ENCODE measurements at regions not wholly inside any gene's neighbourhood (a gene's known extent, or its start where the extent isn't known, plus 50 kb on each side); places are given as distances from the start of the nearest gene placed in this dataset.

- DNase-seq = no peak
- no peak for ATAC-seq
- intact Hi-C loops (cut with DNase I, micrococcal nuclease) = no loop called here
These were observed 56.2 kb downstream of the TAF11L14 start for GRCh38 chr5:17690473-17690872.

GRCh38 chr5:17691762-17692161 is 57.5 kb downstream of the TAF11L14 start:
- intact Hi-C loops (cut with DNase I, micrococcal nuclease) = no loop called here
- ATAC-seq (no peak), DNase-seq (no peak)

GRCh38 chr5:17694371-17694770 is 60.1 kb downstream of the TAF11L14 start:
- ATAC-seq (no peak), DNase-seq (no peak)
- intact Hi-C loops (cut with DNase I, micrococcal nuclease) = no loop called here

- ATAC-seq = no peak
- intact Hi-C loops (cut with DNase I, micrococcal nuclease) = no loop called here
- DNase-seq = no peak
These were observed 60.7 kb downstream of the TAF11L14 start for GRCh38 chr5:17694914-17695313.

- intact Hi-C loops (cut with DNase I, micrococcal nuclease) = no loop called here
- DNase-seq (no peak), ATAC-seq (no peak)
These were observed 62.4 kb downstream of the TAF11L14 start for GRCh38 chr5:17696627-17697026.

- ATAC-seq (no peak), DNase-seq (no peak)
- intact Hi-C loops (cut with DNase I, micrococcal nuclease) = no loop called here
These were observed 63.4 kb downstream of the TAF11L14 start for GRCh38 chr5:17697671-17698070.

- intact Hi-C loops (cut with DNase I, micrococcal nuclease) = no loop called here
- DNase-seq = no peak
These were observed 74.9 kb downstream of the TAF11L14 start for GRCh38 chr5:17709011-17709710.

GRCh38 chr5:17713301-17713700 is 79.0 kb downstream of the TAF11L14 start:
- ATAC-seq (no peak), DNase-seq (no peak)
- intact Hi-C loops (cut with DNase I, micrococcal nuclease) = no loop called here

More at GRCh38 chr5:17709011-17709710, 74.9 kb downstream of the TAF11L14 start:
- no peak for ATAC-seq

- DNase-seq = no peak
- ATAC-seq = no peak
- intact Hi-C loops (cut with DNase I, micrococcal nuclease) = no loop called here
These were observed 79.9 kb downstream of the TAF11L14 start for GRCh38 chr5:17714186-17714585.

GRCh38 chr5:17719592-17719991 is 85.3 kb downstream of the TAF11L14 start:
- DNase-seq (no peak), ATAC-seq (no peak)
- intact Hi-C loops (cut with DNase I, micrococcal nuclease) = no loop called here

GRCh38 chr5:17720071-17720470 is 85.8 kb downstream of the TAF11L14 start:
- ATAC-seq = no peak
- intact Hi-C loops (cut with DNase I, micrococcal nuclease) = no loop called here
- DNase-seq = no peak

- intact Hi-C loops (cut with DNase I, micrococcal nuclease) = no loop called here
- DNase-seq = no peak
- no peak for ATAC-seq
These were observed 89.6 kb downstream of the TAF11L14 start for GRCh38 chr5:17723876-17724275.

- ATAC-seq = no peak
- intact Hi-C loops (cut with DNase I, micrococcal nuclease) = no loop called here
- no peak for DNase-seq
These were observed 92.8 kb downstream of the TAF11L14 start for GRCh38 chr5:17727098-17727497.

- intact Hi-C loops (cut with DNase I, micrococcal nuclease) = no loop called here
- ATAC-seq (no peak), DNase-seq (no peak)
These were observed 96.2 kb downstream of the TAF11L14 start for GRCh38 chr5:17730421-17730820.

- ATAC-seq (no peak), DNase-seq (no peak)
- intact Hi-C loops (cut with DNase I, micrococcal nuclease) = no loop called here
These were observed 98.2 kb downstream of the TAF11L14 start for GRCh38 chr5:17732351-17732923.

- ATAC-seq = no peak
- intact Hi-C loops (cut with DNase I, micrococcal nuclease) = no loop called here
- no peak for DNase-seq
These were observed 99.8 kb downstream of the TAF11L14 start for GRCh38 chr5:17734011-17734410.

GRCh38 chr5:17735761-17736160 is 101.5 kb downstream of the TAF11L14 start:
- intact Hi-C loops (cut with DNase I, micrococcal nuclease) = no loop called here
- no peak for ATAC-seq
- DNase-seq = no peak

- intact Hi-C loops (cut with DNase I, micrococcal nuclease) = no loop called here
- ATAC-seq = no peak
These were observed 102.8 kb downstream of the TAF11L14 start for GRCh38 chr5:17737092-17737491.

GRCh38 chr5:17738446-17738845 is 104.2 kb downstream of the TAF11L14 start:
- DNase-seq = no peak
- intact Hi-C loops (cut with DNase I, micrococcal nuclease) = no loop called here
- ATAC-seq = no peak

More at GRCh38 chr5:17737092-17737491, 102.8 kb downstream of the TAF11L14 start:
- DNase-seq = no peak

GRCh38 chr5:17743580-17744435 is 109.5 kb downstream of the TAF11L14 start:
- DNase-seq (no peak), ATAC-seq (no peak)
- intact Hi-C loops (cut with DNase I, micrococcal nuclease) = no loop called here

Data from left colon (tissue), 2 donors.